ENCODE measurements at regions not wholly inside any gene's neighbourhood (a gene's known extent, or its start where the extent isn't known, plus 50 kb on each side); places are given as distances from the start of the nearest gene placed in this dataset.

GRCh38 chr18:42292654-42293053 lies 337.6 kb downstream of the PIK3C3 start:
- Histone ChIP-seq H2AFZ (ENCODE audit: low read depth, low read length) (no peak overlapping the region), H3K9ac (replicated peaks; ENCODE audit: extremely low read depth, insufficient read depth, low read length) (no peak overlapping the region), H3K79me2 (ENCODE audit: control insufficient read depth, insufficient read depth, low read length) (no peaks in the 10 kb centered on the region), H3K4me2 (ENCODE audit: insufficient read depth, low read length) (no peak overlapping the region), H3K9me1 (replicated peaks; ENCODE audit: control insufficient read depth, extremely low read depth, insufficient read depth, low read length) (no peaks in the 10 kb centered on the region), H3K27ac (ENCODE audit: insufficient read depth, low read depth, low read length) (no peak overlapping the region), H3K9me3 (replicated peaks; ENCODE audit: control insufficient read depth, insufficient read depth, low read length) (no peaks in the 10 kb centered on the region), H3K4me1 (ENCODE audit: control insufficient read depth, extremely low read depth, insufficient read depth, low read length) (no peaks in the 10 kb centered on the region), H3K36me3 (ENCODE audit: control insufficient read depth in 2 of 2, extremely low read depth in 1 of 2, insufficient read depth in 2 of 2, low read length in 2 of 2) (no peaks in the 10 kb centered on the region), H3K27me3 (ENCODE audit: control insufficient read depth in 2 of 2, insufficient read depth in 2 of 2, low read length in 2 of 2) (no peaks in the 10 kb centered on the region), H3K4me3 (replicated peaks in 1 of 3; ENCODE audit: insufficient read depth in 1 of 3, low read depth in 1 of 3, low read length in 3 of 3) (no peak overlapping the region), H4K20me1 (replicated peaks; ENCODE audit: control insufficient read depth, extremely low read depth, insufficient read depth, low read length) (no peaks in the 10 kb centered on the region)
- intact Hi-C loops (cut with micrococcal nuclease): no loop called here
- no TSS peak for BruUV-seq (replicated peaks)
- CTCF ChIA-PET: no interaction called here
- POLR2A ChIA-PET: no interaction called here
- TF ChIP-seq EZH2 (IDR thresholded peaks at IDR 0.05; ENCODE audit: borderline replicate concordance, low read depth, low read length, severe bottlenecking): no peak
- no peak for TF ChIP-seq MYC (IDR thresholded peaks at IDR 0.05; ENCODE audit: low read depth, low read length)
- dilution Hi-C loops (cut with MboI; ENCODE audit: extremely low pct_ligation_motif_present, low sequenced_read_pairs): no loop called here
- no peak for FAIRE-seq
- DNase-seq (ENCODE audit: low read depth, low spot score): no peak

- no peak overlapping the region for H2AFZ ChIP-seq (ENCODE audit: low read depth, low read length)
- dilution Hi-C loops (cut with MboI; ENCODE audit: extremely low pct_ligation_motif_present, low sequenced_read_pairs): no loop called here
- H3K27ac ChIP-seq (ENCODE audit: insufficient read depth, low read depth, low read length): no peak overlapping the region
- FAIRE-seq (no peak), DNase-seq (ENCODE audit: low read depth, low spot score) (no peak)
- H4K20me1 ChIP-seq (replicated peaks; ENCODE audit: control insufficient read depth, extremely low read depth, insufficient read depth, low read length): no peaks in the 10 kb centered on the region
- no peaks in the 10 kb centered on the region for H3K79me2 ChIP-seq (ENCODE audit: control insufficient read depth, insufficient read depth, low read length)
- no peak overlapping the region for H3K9ac ChIP-seq (replicated peaks; ENCODE audit: extremely low read depth, insufficient read depth, low read length)
- TF ChIP-seq FOS (IDR thresholded peaks at IDR 0.05; ENCODE audit: borderline replicate concordance, insufficient read depth, low read length) (no peak), MYC (IDR thresholded peaks at IDR 0.05; ENCODE audit: low read depth, low read length) (no peak), CTCF (IDR thresholded peaks at IDR 0.05; ENCODE audit: extremely low read depth in 1 of 2, insufficient read depth in 1 of 2, low read depth in 1 of 2, low read length in 2 of 2) (no peak), EZH2 (IDR thresholded peaks at IDR 0.05; ENCODE audit: borderline replicate concordance, low read depth, low read length, severe bottlenecking) (no peak), MAX (IDR thresholded peaks at IDR 0.05; ENCODE audit: insufficient read depth, insufficient read length) (no peak), POLR2AphosphoS5 (IDR thresholded peaks at IDR 0.05; ENCODE audit: insufficient read depth, low read depth, low read length) (no peak), GATA2 (IDR thresholded peaks at IDR 0.05; ENCODE audit: insufficient read depth, insufficient read length, low read depth, low read length) (no peak), POLR2A (IDR thresholded peaks at IDR 0.05; ENCODE audit: low read depth, low read length) (no peak), JUN (IDR thresholded peaks at IDR 0.05; ENCODE audit: borderline replicate concordance, insufficient read depth, insufficient read length, low read depth) (no peak)
- H3K4me3 ChIP-seq (replicated peaks in 1 of 3; ENCODE audit: insufficient read depth in 1 of 3, low read depth in 1 of 3, low read length in 3 of 3): no peak overlapping the region
- ChIA-PET POLR2A (no interaction called here), CTCF (interaction anchor here (1.4 to 5.9 kb wide), 2 partner anchors 975 to 1293 kb away, joined by 4 to 73 read pairs; no protein-coding TSS in a partner anchor)
- H3K9me1 ChIP-seq (replicated peaks; ENCODE audit: control insufficient read depth, extremely low read depth, insufficient read depth, low read length): no peaks in the 10 kb centered on the region
- intact Hi-C loops (cut with micrococcal nuclease): no loop called here
- H3K27me3 ChIP-seq (ENCODE audit: control insufficient read depth in 2 of 2, insufficient read depth in 2 of 2, low read length in 2 of 2): no peaks in the 10 kb centered on the region
- no peak overlapping the region for H3K4me2 ChIP-seq (ENCODE audit: insufficient read depth, low read length)
- H3K4me1 ChIP-seq (ENCODE audit: control insufficient read depth, extremely low read depth, insufficient read depth, low read length): no peaks in the 10 kb centered on the region
- no TSS peak for BruUV-seq (replicated peaks)
- H3K36me3 ChIP-seq (ENCODE audit: control insufficient read depth in 2 of 2, extremely low read depth in 1 of 2, insufficient read depth in 2 of 2, low read length in 2 of 2): no peaks in the 10 kb centered on the region
- H3K9me3 ChIP-seq (replicated peaks; ENCODE audit: control insufficient read depth, insufficient read depth, low read length): no peaks in the 10 kb centered on the region
Measured at GRCh38 chr18:42296192-42296591, 341.2 kb downstream of the PIK3C3 start.

Data from endothelial cell of umbilical vein (primary cell).